ENCODE measurements at regions not wholly inside any gene's neighbourhood (a gene's known extent, or its start where the extent isn't known, plus 50 kb on each side); places are given as distances from the start of the nearest gene placed in this dataset.

DNA sequence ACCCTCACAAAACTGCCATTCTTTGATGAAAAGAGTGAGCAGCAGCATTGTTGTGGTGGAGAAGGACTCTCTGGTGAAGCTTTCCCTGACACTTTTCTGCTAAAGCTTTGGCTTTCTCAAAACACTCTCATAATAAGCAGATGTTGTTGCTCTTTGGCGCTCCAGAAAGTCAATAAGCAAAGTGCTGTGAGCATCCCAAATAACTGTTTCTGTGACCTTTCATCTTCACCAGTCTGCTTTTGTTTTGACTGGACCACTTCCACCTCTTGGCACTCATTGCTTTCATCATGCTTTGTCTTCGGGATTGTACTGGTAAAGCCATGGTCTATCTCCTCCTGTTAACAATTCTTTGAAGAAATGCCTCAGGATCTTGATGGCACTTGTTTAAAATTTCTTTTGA is 424.7 kb upstream of the TMPO start:
- DNase-seq (ENCODE audit: low spot score in 2 of 2) = no peak
- Histone ChIP-seq H3K4me1 (peaks cover 0 to under 1% (median 0%) of the 10 kb centered on the region in 4 donors), H3K36me3 (no peaks in the 10 kb centered on the region), H3K9me3 (peaks cover 0 to 4% (median 0%) of the 10 kb centered on the region in 4 donors), H3K27ac (no peak overlapping the region), H3K4me3 (no peak overlapping the region), H3K27me3 (no peaks in the 10 kb centered on the region)
- TF ChIP-seq, protein P1, sequence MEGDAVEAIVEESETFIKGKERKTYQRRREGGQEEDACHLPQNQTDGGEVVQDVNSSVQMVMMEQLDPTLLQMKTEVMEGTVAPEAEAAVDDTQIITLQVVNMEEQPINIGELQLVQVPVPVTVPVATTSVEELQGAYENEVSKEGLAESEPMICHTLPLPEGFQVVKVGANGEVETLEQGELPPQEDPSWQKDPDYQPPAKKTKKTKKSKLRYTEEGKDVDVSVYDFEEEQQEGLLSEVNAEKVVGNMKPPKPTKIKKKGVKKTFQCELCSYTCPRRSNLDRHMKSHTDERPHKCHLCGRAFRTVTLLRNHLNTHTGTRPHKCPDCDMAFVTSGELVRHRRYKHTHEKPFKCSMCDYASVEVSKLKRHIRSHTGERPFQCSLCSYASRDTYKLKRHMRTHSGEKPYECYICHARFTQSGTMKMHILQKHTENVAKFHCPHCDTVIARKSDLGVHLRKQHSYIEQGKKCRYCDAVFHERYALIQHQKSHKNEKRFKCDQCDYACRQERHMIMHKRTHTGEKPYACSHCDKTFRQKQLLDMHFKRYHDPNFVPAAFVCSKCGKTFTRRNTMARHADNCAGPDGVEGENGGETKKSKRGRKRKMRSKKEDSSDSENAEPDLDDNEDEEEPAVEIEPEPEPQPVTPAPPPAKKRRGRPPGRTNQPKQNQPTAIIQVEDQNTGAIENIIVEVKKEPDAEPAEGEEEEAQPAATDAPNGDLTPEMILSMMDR (IDR thresholded peaks at IDR 0.05) = no peak
- 43 to 45% methylated on average over 2 of the region's 2 CpGs for WGBS, 2 donors

- Histone ChIP-seq H3K36me3 (no peaks in the 10 kb centered on the region), H3K4me3 (no peak overlapping the region), H3K27ac (no peak overlapping the region), H3K27me3 (no peaks in the 10 kb centered on the region), H3K9me3 (peaks cover 0 to 7% (median 0%) of the 10 kb centered on the region in 4 donors), H3K4me1 (no peaks in the 10 kb centered on the region)
- DNase-seq (ENCODE audit: low spot score in 2 of 2) = no peak
- WGBS, 2 donors = 85 to 86% methylated on average over 2 of the region's 2 CpGs
- TF ChIP-seq EP300 (IDR thresholded peaks at IDR 0.05) = no peak
- TF ChIP-seq POLR2A (IDR thresholded peaks at IDR 0.05) = no peak
- TF ChIP-seq, protein P1 (IDR thresholded peaks at IDR 0.05) = no peak
Observed at GRCh38 chr12:98096436-98096835, 419.0 kb upstream of the TMPO start.

- H3K4me3 ChIP-seq = no peak overlapping the region
- WGBS, 2 donors = 19 to 27% methylated on average over 7 of the region's 7 CpGs
- TF ChIP-seq EP300 (IDR thresholded peaks at IDR 0.05) = no peak
- TF ChIP-seq POLR2A (IDR thresholded peaks at IDR 0.05) = no peak
- TF ChIP-seq, protein P1 (IDR thresholded peaks at IDR 0.05) = no peak
- no peaks in the 10 kb centered on the region for H3K36me3 ChIP-seq
- no peaks in the 10 kb centered on the region for H3K27me3 ChIP-seq
- no peak overlapping the region for H3K27ac ChIP-seq
- H3K9me3 ChIP-seq = no peaks in the 10 kb centered on the region
- H3K4me1 ChIP-seq = peaks cover 0 to 5% (median 0%) of the 10 kb centered on the region in 4 donors
- no peak for DNase-seq (ENCODE audit: low spot score in 2 of 2)
Observed at GRCh38 chr12:98106031-98106683, 409.2 kb upstream of the TMPO start.

DNA sequence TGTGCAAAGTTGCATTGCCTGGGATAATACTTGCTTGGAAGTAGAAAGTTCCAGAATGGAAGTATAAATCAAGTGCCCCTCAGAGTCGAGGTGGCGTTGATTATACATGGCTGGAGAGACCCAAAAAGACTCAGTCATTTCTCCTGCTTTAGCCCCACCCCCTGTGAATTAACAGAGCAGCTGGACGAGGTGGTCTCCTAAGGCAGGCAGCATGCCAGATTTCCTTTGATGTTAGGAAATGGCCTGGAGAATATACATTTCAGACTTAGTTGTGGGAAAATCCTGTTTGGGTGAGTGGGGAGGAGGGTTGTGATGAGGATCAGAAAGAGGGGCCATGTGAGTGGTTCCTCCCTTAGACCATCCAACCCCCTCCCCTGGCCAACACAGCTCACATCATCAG is 406.1 kb upstream of the TMPO start:
- H3K9me3 ChIP-seq = no peaks in the 10 kb centered on the region
- H3K27ac ChIP-seq = no peak overlapping the region
- H3K4me1 ChIP-seq = peaks cover 0 to 5% (median 0%) of the 10 kb centered on the region in 4 donors
- 48 to 66% methylated on average over 3 of the region's 3 CpGs for WGBS, 2 donors
- H3K36me3 ChIP-seq = no peaks in the 10 kb centered on the region
- no peak overlapping the region for H3K4me3 ChIP-seq
- TF ChIP-seq, protein P1 (IDR thresholded peaks at IDR 0.05) = no peak
- TF ChIP-seq POLR2A (IDR thresholded peaks at IDR 0.05) (no peak), EP300 (IDR thresholded peaks at IDR 0.05) (no peak)
- H3K27me3 ChIP-seq = no peaks in the 10 kb centered on the region
- DNase-seq (ENCODE audit: low spot score in 2 of 2) = no peak

- Histone ChIP-seq H3K27ac (no peak overlapping the region), H3K27me3 (no peaks in the 10 kb centered on the region), H3K4me3 (no peak overlapping the region), H3K36me3 (no peaks in the 10 kb centered on the region), H3K4me1 (peaks cover 0 to 5% (median 0%) of the 10 kb centered on the region in 4 donors), H3K9me3 (no peaks in the 10 kb centered on the region)
- WGBS, 2 donors = 65 to 66% methylated on average over 8 of the region's 8 CpGs
- DNase-seq (ENCODE audit: low spot score in 2 of 2) = no peak
- no peak for TF ChIP-seq POLR2A (IDR thresholded peaks at IDR 0.05)
- TF ChIP-seq EP300 (IDR thresholded peaks at IDR 0.05) = no peak
- TF ChIP-seq, protein P1 (IDR thresholded peaks at IDR 0.05) = no peak
Observed at GRCh38 chr12:98110536-98110935, 404.9 kb upstream of the TMPO start.

Data from tibial nerve (tissue), 4 donors.